DMS153 treated with DMSO at 0.1 percent for 48 hours (cell line): ENCODE measurements at regions not wholly inside any gene's neighbourhood (a gene's known extent, or its start where the extent isn't known, plus 50 kb on each side); places are given as distances from the start of the nearest gene placed in this dataset.
"Not testable (repeated sequence)": the region's sequence is repeated elsewhere in the genome, so short reads cannot be mapped to it uniquely, and the experiment has no call there.

ENCODE experiments used
- DNase-seq: peaks from one replicate; lab custom pipeline; 2025; ENCODE audit not compliant: unreplicated experiment; lab: John Stamatoyannopoulos, UW

- DNase-seq, result no peak
Observed at GRCh38 chr12:131213896-131214442, 260.3 kb downstream of the ADGRD1 start.

GRCh38 chr12:131214936-131215335, 261.2 kb downstream of the ADGRD1 start:
- DNase-seq, result not testable (repeated sequence)

- DNase-seq, result not testable (repeated sequence)
Observed at GRCh38 chr12:131216587-131216986, 262.9 kb downstream of the ADGRD1 start.

- no peak for DNase-seq
Observed at GRCh38 chr12:131217024-131217586, 263.4 kb downstream of the ADGRD1 start.

DNA sequence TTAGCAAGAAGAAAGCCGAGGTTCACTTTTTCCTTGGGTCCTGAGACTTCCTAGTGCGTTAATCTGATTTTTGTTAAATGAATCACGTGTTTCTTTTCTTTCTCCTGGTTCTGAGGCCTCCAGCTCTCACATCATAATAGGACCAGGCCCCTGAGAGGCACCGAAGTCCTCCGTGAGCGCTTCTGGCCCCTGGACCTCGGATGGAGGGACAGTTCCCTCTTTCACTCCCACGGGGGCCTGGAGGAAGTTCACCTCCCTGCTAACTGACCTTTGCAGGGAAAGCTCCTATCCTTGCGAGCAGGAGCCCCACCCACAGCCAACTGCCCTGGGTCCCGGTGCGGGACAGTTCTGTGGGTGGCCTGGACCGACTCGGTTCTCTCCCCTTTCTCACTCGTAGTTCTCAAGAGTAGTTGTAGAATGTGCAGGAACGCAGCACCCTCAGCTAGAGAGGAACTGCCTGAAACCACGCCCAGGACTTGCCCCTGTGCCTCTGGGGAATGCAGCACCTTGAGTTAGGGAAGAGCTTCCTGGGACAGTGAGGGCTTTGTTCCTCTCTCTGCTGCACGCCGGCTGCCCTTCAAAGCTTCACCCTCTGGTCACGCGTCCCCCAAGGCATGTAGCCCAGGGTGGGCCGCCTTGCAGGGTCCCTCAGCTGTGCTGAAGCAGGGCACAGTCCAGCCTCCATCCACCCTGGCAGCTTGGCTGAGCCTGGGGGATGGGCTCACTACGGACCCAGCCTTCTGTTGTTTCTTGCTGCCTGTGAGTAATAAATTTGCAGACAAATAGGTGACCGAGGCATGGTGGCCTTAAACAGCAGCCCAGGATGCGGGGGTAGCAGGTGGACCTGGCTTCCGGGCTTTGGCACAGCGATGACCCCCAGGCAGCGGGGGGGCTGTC, 264.6 kb downstream of the ADGRD1 start:
- no peak for DNase-seq

DNA sequence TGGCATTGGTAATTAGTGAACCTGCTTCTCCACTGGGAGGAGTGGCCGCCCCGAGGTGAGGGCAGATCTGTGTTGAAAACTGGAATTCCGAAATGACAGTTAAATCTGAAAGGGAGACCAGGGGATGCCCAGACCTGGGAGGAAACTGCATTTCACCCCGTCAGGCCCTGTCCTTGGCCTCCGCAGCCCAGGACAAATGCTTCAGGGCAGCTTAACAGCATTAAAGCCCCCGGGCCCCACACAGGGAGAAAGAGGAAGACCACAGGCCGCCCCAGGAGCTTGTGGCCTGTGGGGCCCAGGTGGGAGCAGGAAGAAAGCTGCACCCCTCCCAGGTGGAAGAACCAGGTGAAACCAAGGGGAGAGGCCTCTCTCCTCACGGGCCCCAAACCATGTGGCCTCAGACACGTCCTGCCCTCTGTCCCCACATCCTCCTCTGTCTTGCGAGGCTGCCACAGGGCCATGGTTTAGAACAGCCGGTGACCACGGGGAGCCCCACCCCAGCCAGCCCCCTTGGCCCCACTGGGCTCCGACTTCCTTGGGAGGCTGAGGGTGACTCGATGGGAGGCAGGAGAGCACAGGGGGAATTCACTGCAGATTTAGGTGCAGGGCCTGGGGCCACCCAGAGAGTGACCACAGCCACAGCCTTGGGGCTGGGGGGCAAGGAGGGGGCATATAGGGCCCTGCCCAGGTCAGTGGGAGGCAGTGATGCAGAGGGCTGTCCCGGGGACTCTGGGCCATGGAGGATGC, 265.4 kb downstream of the ADGRD1 start:
- DNase-seq, result no peak

GRCh38 chr12:131219670-131220330, 266.1 kb downstream of the ADGRD1 start:
- DNase-seq, result no peak

DNA sequence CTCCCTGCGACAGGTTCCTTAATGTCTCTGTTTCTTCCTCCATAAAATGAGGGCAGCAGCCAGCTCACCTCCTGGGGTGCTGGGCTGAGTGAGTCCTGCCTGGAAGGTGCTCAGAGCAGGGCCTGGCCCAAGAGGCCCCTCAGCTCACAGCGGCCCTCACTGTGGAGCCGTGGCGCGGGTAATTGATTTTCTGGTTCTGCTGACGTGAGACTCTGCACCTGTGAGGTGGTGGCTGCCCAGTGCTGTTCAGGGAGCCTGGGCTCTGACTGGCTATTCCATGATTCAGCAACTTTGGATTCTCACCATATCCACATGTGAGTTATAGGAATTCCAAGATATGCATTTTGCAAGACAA, 266.6 kb downstream of the ADGRD1 start:
- no peak for DNase-seq

GRCh38 chr12:131221061-131221956, 267.6 kb downstream of the ADGRD1 start:
- DNase-seq, result no peak

DNA sequence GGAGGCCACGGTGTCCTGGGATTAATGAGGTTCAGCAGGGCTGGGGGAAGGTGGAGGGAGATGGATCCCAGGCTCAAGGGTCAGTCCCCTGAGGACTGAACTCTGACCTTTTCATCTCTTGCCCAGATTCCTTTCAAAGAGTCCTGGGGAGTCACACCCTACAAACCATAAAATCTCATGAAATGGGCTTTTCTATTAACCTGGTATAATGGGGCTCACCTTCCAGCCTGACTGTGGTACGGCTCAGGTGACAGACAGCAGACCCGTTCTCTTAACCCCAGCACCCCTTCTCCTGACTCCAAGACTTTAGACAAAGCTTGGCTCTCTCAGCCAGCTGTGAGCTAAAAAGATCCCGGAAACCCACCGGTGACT, 268.2 kb downstream of the ADGRD1 start:
- DNase-seq, result no peak

- DNase-seq, result no peak
Observed at GRCh38 chr12:131222329-131223139, 268.8 kb downstream of the ADGRD1 start.

- DNase-seq, result no peak
Observed at GRCh38 chr12:131223171-131223761, 269.6 kb downstream of the ADGRD1 start.

DNA sequence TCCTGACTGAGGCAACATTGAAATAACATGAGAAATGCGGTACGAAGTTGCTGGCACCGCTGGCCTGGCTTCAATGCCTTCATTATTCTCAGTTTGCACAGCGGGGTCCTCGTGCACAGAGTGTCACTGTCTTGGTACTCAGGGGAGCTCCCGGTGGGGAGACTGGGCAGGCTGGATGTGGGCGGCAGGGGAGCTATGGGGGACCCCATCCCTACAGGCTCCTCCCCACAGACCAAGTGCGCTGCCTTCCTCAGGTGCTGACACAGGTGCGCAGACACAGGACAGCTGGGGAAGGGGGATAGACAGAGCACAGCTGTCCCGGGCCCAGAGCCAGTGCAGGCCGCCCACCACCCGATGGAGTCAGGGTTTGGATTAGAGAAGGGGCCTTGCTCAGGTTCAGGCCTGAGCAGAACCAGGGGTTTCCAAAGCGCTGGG, 270.1 kb downstream of the ADGRD1 start:
- no peak for DNase-seq

DNA sequence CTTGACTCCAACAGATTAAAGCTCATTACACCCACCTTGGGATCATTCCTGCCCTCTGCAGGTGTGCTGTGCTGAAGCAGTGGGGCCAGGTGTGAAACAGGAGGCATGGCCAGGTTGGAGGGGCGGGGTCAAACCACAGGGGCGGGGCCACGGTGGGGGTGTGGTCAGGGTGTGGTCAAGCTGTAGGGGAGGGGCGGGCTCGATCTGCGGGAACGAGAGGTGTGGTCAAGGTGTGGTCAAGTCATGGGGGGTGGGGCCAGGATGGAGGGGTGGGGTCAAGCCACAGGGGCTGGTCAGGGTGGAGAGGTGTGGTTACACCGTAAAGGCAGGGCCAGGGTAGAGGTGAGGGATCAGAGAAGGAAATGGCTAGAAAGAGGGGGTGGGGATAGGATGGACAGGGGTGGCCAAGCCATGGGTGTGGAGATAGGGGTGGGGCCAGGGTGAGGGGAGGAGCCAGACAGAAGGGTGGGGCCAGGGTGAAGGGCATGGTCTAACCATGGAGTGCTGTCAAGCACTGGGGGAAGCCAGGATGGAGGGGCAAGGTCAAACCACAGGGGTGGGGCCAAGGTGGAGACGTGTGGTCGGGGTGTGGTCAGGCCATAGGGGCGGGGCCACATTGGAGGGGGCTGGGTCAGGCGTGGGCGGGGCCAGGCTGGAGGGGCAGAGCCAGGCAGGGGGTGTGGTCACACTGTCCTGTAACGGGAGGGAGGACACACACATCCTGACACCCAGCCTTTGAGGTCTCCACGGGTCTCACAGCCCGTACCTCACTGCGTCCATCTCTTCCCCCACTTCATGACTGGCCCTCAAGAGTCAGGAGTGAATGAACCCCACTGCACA, 270.7 kb downstream of the ADGRD1 start:
- not testable (repeated sequence) for DNase-seq

GRCh38 chr12:131225066-131225380, 271.3 kb downstream of the ADGRD1 start:
- DNase-seq, result not testable (repeated sequence)

GRCh38 chr12:131226345-131227265, 272.9 kb downstream of the ADGRD1 start:
- DNase-seq, result no peak

- not testable (repeated sequence) for DNase-seq
Observed at GRCh38 chr12:131227641-131228040, 273.9 kb downstream of the ADGRD1 start.
